ENCODE measurements at regions not wholly inside any gene's neighbourhood (a gene's known extent, or its start where the extent isn't known, plus 50 kb on each side); places are given as distances from the start of the nearest gene placed in this dataset.
"Not testable (repeated sequence)": the region's sequence is repeated elsewhere in the genome, so short reads cannot be mapped to it uniquely, and the experiment has no call there.

DNA sequence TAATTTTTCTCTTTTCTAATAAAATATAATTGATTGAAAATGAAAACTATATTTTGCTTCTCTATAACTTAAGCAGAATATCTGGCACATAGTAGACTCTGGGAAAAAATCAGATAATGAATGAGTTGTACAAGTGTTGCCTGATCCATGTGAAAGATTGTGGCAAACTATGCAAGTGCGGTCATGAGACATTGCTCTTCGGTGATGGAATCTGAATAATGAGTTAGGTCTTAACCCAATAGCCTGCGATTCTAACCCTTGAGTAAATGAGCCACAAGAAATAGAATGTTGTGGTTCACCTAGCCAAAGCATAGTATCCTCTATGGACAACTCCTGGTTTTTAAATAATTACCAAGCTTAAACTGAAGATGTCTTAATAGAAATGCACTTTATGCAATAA is 333.7 kb upstream of the LUZP2 start:
- Mint-ChIP-seq H3K36me3 (no peaks in the 10 kb centered on the region), H3K9me3 (peaks cover 0 to 15% (median 2%) of the 10 kb centered on the region in 11 donors), H3K4me1 (peaks cover 0 to 2% (median 0%) of the 10 kb centered on the region in 7 donors), H3K27ac (no peak overlapping the region), H3K27me3 (no peaks in the 10 kb centered on the region), H3K4me3 (no peak overlapping the region)
- Histone ChIP-seq H3K27me3 (ENCODE audit: control insufficient read depth in 2 of 2, insufficient read depth in 2 of 2, low read length in 2 of 2) (no peaks in the 10 kb centered on the region), H3K27ac (ENCODE audit: low read depth, low read length) (no peak overlapping the region), H3K36me3 (ENCODE audit: control insufficient read depth in 2 of 3, insufficient read depth in 3 of 3, low read length in 3 of 3) (no peaks in the 10 kb centered on the region), H3K4me1 (ENCODE audit: control insufficient read depth in 2 of 2, insufficient read depth in 2 of 2, low read length in 2 of 2) (no peaks in the 10 kb centered on the region), H3K4me3 (ENCODE audit: low read length) (no peak overlapping the region), H3K9me3 (ENCODE audit: control insufficient read depth in 2 of 3, low read length in 3 of 3) (no peaks in the 10 kb centered on the region)
- ChIA-PET POLR2A (no interaction called here), CTCF (no interaction called here)
- intact Hi-C loops (cut with micrococcal nuclease), result no loop called here
- ATAC-seq (no peak), DNase-seq (no peak)

- Histone ChIP-seq H3K27me3 (ENCODE audit: control insufficient read depth in 2 of 2, insufficient read depth in 2 of 2, low read length in 2 of 2) (no peaks in the 10 kb centered on the region), H3K36me3 (ENCODE audit: control insufficient read depth in 2 of 3, insufficient read depth in 3 of 3, low read length in 3 of 3) (no peaks in the 10 kb centered on the region), H3K27ac (ENCODE audit: low read depth, low read length) (no peak overlapping the region), H3K4me1 (ENCODE audit: control insufficient read depth in 2 of 2, insufficient read depth in 2 of 2, low read length in 2 of 2) (no peaks in the 10 kb centered on the region), H3K4me3 (ENCODE audit: low read length) (no peak overlapping the region), H3K9me3 (ENCODE audit: control insufficient read depth in 2 of 3, low read length in 3 of 3) (no peaks in the 10 kb centered on the region)
- intact Hi-C loops (cut with micrococcal nuclease), result no loop called here
- ATAC-seq (no peak), DNase-seq (no peak)
- H3K36me3 Mint-ChIP-seq, result no peaks in the 10 kb centered on the region
- no peak overlapping the region for H3K4me3 Mint-ChIP-seq
- H3K27ac Mint-ChIP-seq, result no peak overlapping the region
- ChIA-PET POLR2A (no interaction called here), CTCF (no interaction called here)
- H3K27me3 Mint-ChIP-seq, result no peaks in the 10 kb centered on the region
- peaks cover 0 to 15% (median 2%) of the 10 kb centered on the region in 11 donors for H3K9me3 Mint-ChIP-seq
- H3K4me1 Mint-ChIP-seq, result peaks cover 0 to 2% (median 0%) of the 10 kb centered on the region in 7 donors
Observed at GRCh38 chr11:24163841-24164240, 333.0 kb upstream of the LUZP2 start.

- DNase-seq, result no peak
- Histone ChIP-seq H3K27me3 (ENCODE audit: control insufficient read depth in 2 of 2, insufficient read depth in 2 of 2, low read length in 2 of 2) (no peaks in the 10 kb centered on the region), H3K4me3 (ENCODE audit: low read length) (no peak overlapping the region), H3K4me1 (ENCODE audit: control insufficient read depth in 2 of 2, insufficient read depth in 2 of 2, low read length in 2 of 2) (no peaks in the 10 kb centered on the region), H3K9me3 (ENCODE audit: control insufficient read depth in 2 of 3, low read length in 3 of 3) (no peaks in the 10 kb centered on the region), H3K27ac (ENCODE audit: low read depth, low read length) (no peak overlapping the region), H3K36me3 (ENCODE audit: control insufficient read depth in 2 of 3, insufficient read depth in 3 of 3, low read length in 3 of 3) (no peaks in the 10 kb centered on the region)
- H3K4me1 Mint-ChIP-seq, result peaks cover 0 to 3% (median 0%) of the 10 kb centered on the region in 7 donors
- ChIA-PET CTCF (no interaction called here), POLR2A (no interaction called here)
- H3K9me3 Mint-ChIP-seq, result peaks cover 0 to 3% (median 0%) of the 10 kb centered on the region in 11 donors
- no peak overlapping the region for H3K4me3 Mint-ChIP-seq
- ATAC-seq, result no peak
- H3K36me3 Mint-ChIP-seq, result no peaks in the 10 kb centered on the region
- intact Hi-C loops (cut with micrococcal nuclease), result no loop called here
- no peak overlapping the region for H3K27ac Mint-ChIP-seq
- H3K27me3 Mint-ChIP-seq, result no peaks in the 10 kb centered on the region
Observed at GRCh38 chr11:24171869-24172268, 325.0 kb upstream of the LUZP2 start.

DNA sequence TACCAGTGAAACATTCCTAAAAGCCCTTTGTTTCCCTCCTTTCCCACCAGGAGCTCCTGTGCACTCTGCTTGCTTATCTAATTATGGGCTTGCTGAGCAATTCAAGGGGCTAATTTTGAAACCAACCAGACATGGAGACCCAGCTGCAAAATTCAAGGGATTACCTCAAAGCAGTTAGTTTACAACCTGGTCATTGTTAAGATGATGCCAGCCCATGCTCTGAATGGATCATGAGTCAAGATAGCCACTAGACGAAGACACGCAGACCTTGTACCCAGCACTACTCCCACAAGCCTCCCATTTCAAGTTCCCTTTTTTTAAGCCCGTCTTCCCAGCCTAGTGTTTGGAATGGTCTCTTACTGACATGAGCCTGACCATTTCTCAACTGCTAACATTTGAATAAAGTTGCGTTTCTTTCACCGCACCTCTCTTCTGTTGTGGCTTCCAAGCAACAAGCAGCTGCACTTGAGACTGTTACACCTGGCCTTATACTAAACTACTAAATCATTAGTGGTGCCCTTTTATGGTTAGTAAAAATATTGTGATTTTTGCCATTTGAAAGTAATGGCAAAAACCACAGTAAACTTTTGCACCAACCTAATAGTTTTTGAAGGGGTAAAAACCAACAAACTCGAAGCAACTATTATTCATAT is 315.3 kb upstream of the LUZP2 start:
- no peaks in the 10 kb centered on the region for H3K27me3 Mint-ChIP-seq
- H3K27ac ChIP-seq (ENCODE audit: low read depth, low read length), result no peak overlapping the region
- H3K27ac Mint-ChIP-seq, result no peak overlapping the region
- H3K4me1 ChIP-seq (ENCODE audit: control insufficient read depth in 2 of 2, insufficient read depth in 2 of 2, low read length in 2 of 2), result no peaks in the 10 kb centered on the region
- H3K27me3 ChIP-seq (ENCODE audit: control insufficient read depth in 2 of 2, insufficient read depth in 2 of 2, low read length in 2 of 2), result no peaks in the 10 kb centered on the region
- ChIA-PET POLR2A (no interaction called here), CTCF (interaction anchor here (0.6 kb wide), 1 partner anchor 17 kb away, joined by 3 read pairs; no protein-coding TSS in a partner anchor)
- intact Hi-C loops (cut with micrococcal nuclease), result no loop called here
- H3K9me3 ChIP-seq (ENCODE audit: control insufficient read depth in 2 of 3, low read length in 3 of 3), result peaks cover 0 to 3% (median 0%) of the 10 kb centered on the region in 3 experiments
- no peaks in the 10 kb centered on the region for H3K36me3 Mint-ChIP-seq
- H3K36me3 ChIP-seq (ENCODE audit: control insufficient read depth in 2 of 3, insufficient read depth in 3 of 3, low read length in 3 of 3), result no peaks in the 10 kb centered on the region
- DNase-seq, result no peak
- ATAC-seq, result no peak
- H3K4me3 Mint-ChIP-seq, result no peak overlapping the region
- H3K4me1 Mint-ChIP-seq, result peaks cover 0 to 6% (median 0%) of the 10 kb centered on the region in 7 donors
- no peak overlapping the region for H3K4me3 ChIP-seq (ENCODE audit: low read length)
- H3K9me3 Mint-ChIP-seq, result peaks cover 0 to 16% (median 3%) of the 10 kb centered on the region in 11 donors

DNA sequence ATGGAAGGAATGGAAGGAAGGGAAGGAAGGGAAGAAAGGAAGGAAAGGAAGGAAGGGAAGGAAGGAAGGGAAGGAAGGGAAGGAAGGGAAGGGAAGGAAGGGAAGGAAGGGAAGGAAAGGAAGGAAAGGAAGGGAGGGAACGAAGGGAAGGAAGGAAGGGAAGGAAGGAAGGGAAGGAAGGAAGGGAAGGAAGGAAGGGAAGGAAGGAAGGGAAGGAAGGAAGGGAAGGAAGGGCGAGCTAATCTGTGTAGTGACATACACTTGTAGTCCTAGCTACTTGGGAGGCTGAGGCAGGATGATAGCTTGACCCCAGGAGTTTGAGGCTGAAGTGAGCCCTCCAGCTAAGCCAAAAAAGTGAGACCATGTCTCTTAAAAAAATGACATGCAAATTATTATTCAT is 311.3 kb upstream of the LUZP2 start:
- H3K4me3 Mint-ChIP-seq; H3K4me1 Mint-ChIP-seq; H3K27ac Mint-ChIP-seq; H3K9me3 ChIP-seq (ENCODE audit: control insufficient read depth in 2 of 3, low read length in 3 of 3); H3K27ac ChIP-seq (ENCODE audit: low read depth, low read length); H3K4me3 ChIP-seq (ENCODE audit: low read length); intact Hi-C loops (cut with micrococcal nuclease); H3K4me1 ChIP-seq (ENCODE audit: control insufficient read depth in 2 of 2, insufficient read depth in 2 of 2, low read length in 2 of 2); H3K36me3 ChIP-seq (ENCODE audit: control insufficient read depth in 2 of 3, insufficient read depth in 3 of 3, low read length in 3 of 3); H3K36me3 Mint-ChIP-seq; H3K27me3 ChIP-seq (ENCODE audit: control insufficient read depth in 2 of 2, insufficient read depth in 2 of 2, low read length in 2 of 2); CTCF ChIA-PET; H3K27me3 Mint-ChIP-seq; ATAC-seq; POLR2A ChIA-PET; DNase-seq: not testable (repeated sequence)
- peaks cover 1 to 22% (median 6%) of the 10 kb centered on the region in 11 donors for H3K9me3 Mint-ChIP-seq

GRCh38 chr11:24196733-24197132 is 300.1 kb upstream of the LUZP2 start:
- H3K27ac ChIP-seq (ENCODE audit: low read depth, low read length), result no peak overlapping the region
- intact Hi-C loops (cut with micrococcal nuclease), result no loop called here
- no peaks in the 10 kb centered on the region for H3K27me3 ChIP-seq (ENCODE audit: control insufficient read depth in 2 of 2, insufficient read depth in 2 of 2, low read length in 2 of 2)
- Mint-ChIP-seq H3K27ac (no peak overlapping the region), H3K4me3 (no peak overlapping the region), H3K36me3 (no peaks in the 10 kb centered on the region), H3K9me3 (peaks cover 0 to 17% (median 6%) of the 10 kb centered on the region in 11 donors), H3K27me3 (no peaks in the 10 kb centered on the region), H3K4me1 (no peaks in the 10 kb centered on the region)
- H3K4me1 ChIP-seq (ENCODE audit: control insufficient read depth in 2 of 2, insufficient read depth in 2 of 2, low read length in 2 of 2), result no peaks in the 10 kb centered on the region
- ChIA-PET POLR2A (no interaction called here), CTCF (no interaction called here)
- no peak for ATAC-seq
- DNase-seq, result no peak
- H3K9me3 ChIP-seq (ENCODE audit: control insufficient read depth in 2 of 3, low read length in 3 of 3), result no peaks in the 10 kb centered on the region
- H3K4me3 ChIP-seq (ENCODE audit: low read length), result no peak overlapping the region
- no peaks in the 10 kb centered on the region for H3K36me3 ChIP-seq (ENCODE audit: control insufficient read depth in 2 of 3, insufficient read depth in 3 of 3, low read length in 3 of 3)

GRCh38 chr11:24198481-24198880 is 298.4 kb upstream of the LUZP2 start:
- no peak overlapping the region for H3K27ac Mint-ChIP-seq
- Histone ChIP-seq H3K9me3 (ENCODE audit: control insufficient read depth in 2 of 3, low read length in 3 of 3) (no peaks in the 10 kb centered on the region), H3K4me3 (ENCODE audit: low read length) (no peak overlapping the region), H3K4me1 (ENCODE audit: control insufficient read depth in 2 of 2, insufficient read depth in 2 of 2, low read length in 2 of 2) (no peaks in the 10 kb centered on the region), H3K36me3 (ENCODE audit: control insufficient read depth in 2 of 3, insufficient read depth in 3 of 3, low read length in 3 of 3) (no peaks in the 10 kb centered on the region), H3K27me3 (ENCODE audit: control insufficient read depth in 2 of 2, insufficient read depth in 2 of 2, low read length in 2 of 2) (no peaks in the 10 kb centered on the region), H3K27ac (ENCODE audit: low read depth, low read length) (no peak overlapping the region)
- H3K9me3 Mint-ChIP-seq, result peaks cover 0 to 14% (median 2%) of the 10 kb centered on the region in 11 donors
- intact Hi-C loops (cut with micrococcal nuclease), result no loop called here
- DNase-seq (no peak), ATAC-seq (no peak)
- no peak overlapping the region for H3K4me3 Mint-ChIP-seq
- H3K36me3 Mint-ChIP-seq, result no peaks in the 10 kb centered on the region
- POLR2A ChIA-PET, result no interaction called here
- no peaks in the 10 kb centered on the region for H3K27me3 Mint-ChIP-seq
- CTCF ChIA-PET, result interaction anchor here (0.7 kb wide), 1 partner anchor 17 kb away, joined by 3 read pairs; no protein-coding TSS in a partner anchor
- H3K4me1 Mint-ChIP-seq, result no peaks in the 10 kb centered on the region

Measured in naive thymus-derived CD4-positive, alpha-beta T cell (primary cell).